D721Med (cell line): ENCODE measurements at regions not wholly inside any gene's neighbourhood (a gene's known extent, or its start where the extent isn't known, plus 50 kb on each side); places are given as distances from the start of the nearest gene placed in this dataset.

Experiments used
- DNase-seq: peaks from one replicate; pipeline ENCODE4 v3.0.0; 2011; ENCODE audit warnings: low spot score; ENCODE audit not compliant: insufficient read length
- FAIRE-seq: peaks from 2 replicates; lab custom pipeline; 2011; peaks lifted over from hg19 to GRCh38; lab: Jason Lieb, UNC
- TF ChIP-seq, protein P1 (sequence below): IDR thresholded peaks from 2 replicates; pipeline ENCODE4 v1.5.1; 2012; ENCODE audit warnings: mild to moderate bottlenecking, control low read depth; ENCODE audit not compliant: insufficient read depth; ENCODE audit errors: missing control alignments

DNA sequence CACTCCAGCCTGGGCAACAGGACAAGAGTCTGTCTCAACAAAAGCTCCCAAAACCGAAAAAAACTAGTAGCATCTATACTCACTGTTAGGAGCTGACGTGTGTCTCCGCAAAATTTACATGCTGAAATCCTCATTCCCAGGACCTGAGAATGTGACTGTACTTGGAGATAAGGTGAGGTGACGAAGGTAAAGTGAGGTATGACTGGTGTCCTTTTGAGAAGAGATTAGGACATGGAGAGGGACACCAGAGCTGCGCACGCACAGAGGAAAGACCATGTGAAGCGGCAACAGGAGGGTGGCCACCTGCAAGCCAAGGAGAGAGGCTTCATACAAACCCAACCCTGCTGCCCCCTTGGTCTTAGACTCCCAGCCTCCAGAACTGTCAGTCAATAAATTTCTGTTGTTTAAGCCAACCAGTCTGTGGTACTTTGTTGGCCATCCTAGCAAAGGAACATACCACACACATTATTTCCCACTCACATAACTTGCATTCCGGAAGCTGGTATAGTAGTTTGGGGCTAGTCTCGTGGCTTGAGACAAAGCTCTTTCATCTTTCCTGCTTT, 1154.0 kb upstream of the CELF2 start:
- DNase-seq = no peak
- FAIRE-seq = no peak
- TF ChIP-seq, protein P1, sequence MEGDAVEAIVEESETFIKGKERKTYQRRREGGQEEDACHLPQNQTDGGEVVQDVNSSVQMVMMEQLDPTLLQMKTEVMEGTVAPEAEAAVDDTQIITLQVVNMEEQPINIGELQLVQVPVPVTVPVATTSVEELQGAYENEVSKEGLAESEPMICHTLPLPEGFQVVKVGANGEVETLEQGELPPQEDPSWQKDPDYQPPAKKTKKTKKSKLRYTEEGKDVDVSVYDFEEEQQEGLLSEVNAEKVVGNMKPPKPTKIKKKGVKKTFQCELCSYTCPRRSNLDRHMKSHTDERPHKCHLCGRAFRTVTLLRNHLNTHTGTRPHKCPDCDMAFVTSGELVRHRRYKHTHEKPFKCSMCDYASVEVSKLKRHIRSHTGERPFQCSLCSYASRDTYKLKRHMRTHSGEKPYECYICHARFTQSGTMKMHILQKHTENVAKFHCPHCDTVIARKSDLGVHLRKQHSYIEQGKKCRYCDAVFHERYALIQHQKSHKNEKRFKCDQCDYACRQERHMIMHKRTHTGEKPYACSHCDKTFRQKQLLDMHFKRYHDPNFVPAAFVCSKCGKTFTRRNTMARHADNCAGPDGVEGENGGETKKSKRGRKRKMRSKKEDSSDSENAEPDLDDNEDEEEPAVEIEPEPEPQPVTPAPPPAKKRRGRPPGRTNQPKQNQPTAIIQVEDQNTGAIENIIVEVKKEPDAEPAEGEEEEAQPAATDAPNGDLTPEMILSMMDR = no peak

DNA sequence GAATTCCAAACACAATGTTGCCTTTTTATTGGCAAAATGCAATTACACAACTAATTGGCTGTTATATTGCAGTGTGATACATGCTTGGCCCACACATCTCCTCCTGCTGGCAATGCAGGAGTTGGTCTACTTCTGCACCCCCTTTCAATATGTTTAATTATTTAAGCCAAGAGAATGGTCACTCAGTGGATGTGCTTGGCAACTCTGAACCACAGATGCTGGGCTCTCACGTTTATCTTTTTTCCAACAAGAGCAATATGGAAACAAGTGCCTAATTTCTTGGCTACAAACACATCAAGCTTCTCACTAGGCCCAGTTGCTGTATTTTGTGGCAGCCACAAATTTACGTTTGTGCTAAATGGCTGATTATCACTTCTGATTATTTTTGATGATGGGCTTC, 1149.2 kb upstream of the CELF2 start:
- FAIRE-seq = no peak
- TF ChIP-seq, protein P1 = no peak
- no peak for DNase-seq

DNA sequence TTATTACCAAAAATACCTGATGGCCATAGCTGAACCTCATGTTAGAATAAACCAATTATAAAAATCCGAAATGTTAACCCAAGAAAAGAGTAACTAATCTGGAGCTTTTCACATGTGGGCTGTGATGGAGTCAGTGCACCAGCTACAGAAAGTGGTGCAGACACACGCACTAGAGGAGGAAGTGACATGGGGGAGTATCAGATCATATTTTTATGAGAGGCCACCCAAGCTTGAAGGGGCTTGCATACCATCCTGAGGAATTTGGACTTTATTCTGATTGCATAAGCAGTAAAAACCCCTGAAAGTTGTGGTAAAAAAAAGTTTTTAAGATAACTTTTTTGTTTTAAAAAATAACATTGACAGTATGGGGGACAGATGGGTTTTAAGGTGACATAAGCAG, 1148.5 kb upstream of the CELF2 start:
- no peak for FAIRE-seq
- TF ChIP-seq, protein P1 = no peak
- DNase-seq = no peak

GRCh38 chr10:9869606-9870176, 1148.0 kb upstream of the CELF2 start:
- TF ChIP-seq, protein P1 = no peak
- DNase-seq (no peak), FAIRE-seq (no peak)

DNA sequence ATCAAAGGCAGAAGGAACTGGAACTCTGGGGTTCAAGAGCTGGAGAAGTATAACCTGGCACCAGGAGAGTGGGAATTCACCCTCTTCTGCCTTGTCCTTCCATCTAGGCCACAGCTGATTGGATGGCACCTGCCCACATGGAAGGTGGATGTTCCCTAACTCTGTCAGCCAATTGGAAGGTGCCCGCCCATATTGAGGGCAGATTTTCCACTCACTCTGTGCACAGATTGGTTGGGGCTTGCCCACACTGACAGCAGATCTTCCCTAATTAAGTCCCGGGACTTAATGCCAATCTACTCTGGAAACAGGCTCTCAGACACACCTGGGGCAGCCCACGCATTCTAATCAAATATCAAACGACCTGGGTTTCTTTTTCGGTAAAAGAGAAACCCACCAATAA, 1142.3 kb upstream of the CELF2 start:
- TF ChIP-seq, protein P1 = no peak
- FAIRE-seq = no peak
- DNase-seq = no peak

DNA sequence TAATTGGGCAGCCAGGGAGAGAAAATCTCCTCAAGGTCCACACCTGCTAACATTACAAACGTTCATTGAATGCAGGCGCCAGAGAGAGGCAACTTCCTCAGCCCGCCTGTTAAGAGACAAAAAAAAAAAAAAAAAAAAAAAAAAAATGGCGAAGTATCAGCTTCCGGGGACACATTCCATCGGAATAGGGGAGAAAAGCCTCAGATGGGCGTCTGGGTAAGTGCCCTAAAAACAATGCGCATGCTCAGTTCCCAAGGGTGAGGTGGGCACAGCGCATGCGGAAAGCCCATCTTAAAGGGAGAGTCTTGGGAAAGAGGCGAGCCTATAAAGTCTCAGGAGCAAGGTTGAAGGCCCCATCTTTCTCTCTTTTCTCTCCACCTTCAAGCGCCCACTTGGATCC, 1139.7 kb upstream of the CELF2 start:
- no peak for DNase-seq
- FAIRE-seq = no peak
- TF ChIP-seq, protein P1 = no peak

DNA sequence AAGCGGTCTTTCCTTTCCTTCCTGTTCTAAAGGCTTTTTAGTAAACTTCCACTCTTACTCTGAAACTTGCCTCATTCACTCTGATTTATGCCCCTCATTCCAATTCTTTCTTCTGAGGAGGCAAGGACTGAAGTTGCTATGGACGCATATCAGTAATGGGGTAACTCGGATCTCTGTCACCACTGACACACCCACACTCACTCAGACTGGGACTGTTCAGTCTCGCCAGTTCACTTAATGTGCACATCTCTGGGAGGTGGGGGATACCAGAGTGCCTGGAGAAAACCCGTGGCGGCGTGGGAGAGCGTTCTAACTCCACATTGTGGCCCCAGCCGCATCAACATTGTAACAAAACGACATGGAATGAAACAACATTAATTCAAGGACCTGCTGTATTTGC, 1139.3 kb upstream of the CELF2 start:
- no peak for DNase-seq
- FAIRE-seq = no peak
- TF ChIP-seq, protein P1 = no peak
